Left lung (tissue), 4 donors: ENCODE measurements at regions not wholly inside any gene's neighbourhood (a gene's known extent, or its start where the extent isn't known, plus 50 kb on each side); places are given as distances from the start of the nearest gene placed in this dataset.
A peak's percentile ranks its signal among the peaks of the same experiment; 100 is the strongest.

ENCODE experiments used
- ATAC-seq: fragments of 200-7000 bp; cut with Tn5 transposase; one replicate; pipeline ENCODE4 v1.9.1; 2020; ENCODE audit warnings: moderate library complexity
- DNase-seq, 4 donors: peaks; one replicate each; pipeline ENCODE4 v3.0.0-alpha.2; 2013 to 2020
- H3K27ac ChIP-seq, 2 donors: fragments of 200-600 bp; sonication (generic) in 1 of 2; one replicate each; pipeline versions ENCODE4 v1.5.0 to v1.8.0; 2020 to 2021
- H3K27me3 ChIP-seq, 2 donors: fragments of 200-600 bp; sonication (generic) in 1 of 2; one replicate each; pipeline versions ENCODE4 v1.5.0 to v1.8.0; 2020 to 2021
- H3K36me3 ChIP-seq, 2 donors: fragments of 200-600 bp; sonication (generic) in 1 of 2; one replicate each; pipeline versions ENCODE4 v1.5.0 to v1.8.0; 2020 to 2021
- H3K4me1 ChIP-seq, 2 donors: fragments of 200-600 bp; one replicate each; pipeline ENCODE4 v1.8.0; 2021
- H3K4me3 ChIP-seq, 2 donors: fragments of 200-600 bp; sonication (generic) in 1 of 2; one replicate each; pipeline versions ENCODE4 v1.5.0 to v1.8.0; 2020 to 2021; ENCODE audit warnings: mild to moderate bottlenecking in 1 of 2
- H3K9me3 ChIP-seq, 2 donors: fragments of 200-600 bp; sonication (generic) in 1 of 2; one replicate each; pipeline versions ENCODE4 v1.5.0 to v1.8.0; 2020 to 2021
- CTCF ChIP-seq, 2 donors: fragments of 200-600 bp; sonication (generic) in 1 of 2; IDR thresholded peaks; one replicate each; pipeline versions ENCODE4 v1.5.0 to v1.8.0; 2021; ENCODE audit warnings: antibody characterized with exemption in 2 of 2
- intact Hi-C, 2 donors: fragments of 100-400 bp; cut with DNase I; formaldehyde crosslinking; loops; one replicate each; pipeline versions ENCODE4 v1.11.2 to v1.14.2; 2022
- donor health status: DM: no; HTN: yes; CAD: no.
- donor health status: DM: no; HTN: no; CAD: no.

- H3K9me3 ChIP-seq = no peaks in the 10 kb centered on the region
- H3K36me3 ChIP-seq = no peaks in the 10 kb centered on the region
- intact Hi-C loops = no loop called here
- no peak for DNase-seq
- peaks cover 0 to 8% of the 10 kb centered on the region in 2 donors for H3K4me1 ChIP-seq
- peak overlapping the region in 1 of 2 donors; percentile 42 for H3K27ac ChIP-seq
- ATAC-seq = no peak
- H3K27me3 ChIP-seq = no peaks in the 10 kb centered on the region
- H3K4me3 ChIP-seq = no peak overlapping the region
- no peak for TF ChIP-seq CTCF (IDR thresholded peaks at IDR 0.05)
Measured at GRCh38 chr12:68497107-68497506, 113.6 kb upstream of the RAP1B start.

- intact Hi-C loops = no loop called here
- ATAC-seq = no peak
Measured at GRCh38 chr12:68497702-68498101, 113.0 kb upstream of the RAP1B start.

DNA sequence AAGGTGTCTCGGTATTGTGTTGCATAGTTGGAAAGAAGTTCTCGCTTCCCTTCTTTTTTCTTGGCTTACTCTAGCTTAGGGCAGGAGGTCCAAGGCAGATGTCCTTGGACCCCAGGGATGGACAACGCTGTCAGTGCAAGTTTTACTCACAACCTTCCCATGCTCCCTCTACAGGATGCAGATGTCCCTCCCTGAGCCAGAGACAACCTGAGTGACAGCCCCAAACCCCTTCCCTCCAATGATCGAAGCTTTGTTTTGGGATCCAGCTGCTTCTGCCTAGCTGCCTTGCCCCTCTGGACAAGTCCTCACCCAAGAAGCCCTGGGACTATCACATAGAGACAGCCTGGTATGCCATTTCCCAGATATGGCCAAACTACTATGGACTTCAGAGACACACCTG, 112.0 kb upstream of the RAP1B start:
- ATAC-seq (no peak), DNase-seq (no peak)
- Histone ChIP-seq H3K27ac (no peak overlapping the region), H3K27me3 (no peaks in the 10 kb centered on the region), H3K4me3 (no peak overlapping the region), H3K36me3 (no peaks in the 10 kb centered on the region), H3K4me1 (peaks cover 0 to 8% of the 10 kb centered on the region in 2 donors), H3K9me3 (no peaks in the 10 kb centered on the region)
- intact Hi-C loops = no loop called here
- no peak for TF ChIP-seq CTCF (IDR thresholded peaks at IDR 0.05)

More at GRCh38 chr12:68497702-68498101, 113.0 kb upstream of the RAP1B start:
- Histone ChIP-seq H3K27ac (no peak overlapping the region), H3K36me3 (no peaks in the 10 kb centered on the region), H3K4me3 (no peak overlapping the region), H3K27me3 (no peaks in the 10 kb centered on the region), H3K4me1 (peaks cover 0 to 8% of the 10 kb centered on the region in 2 donors), H3K9me3 (no peaks in the 10 kb centered on the region)
- TF ChIP-seq CTCF (IDR thresholded peaks at IDR 0.05) = no peak
- DNase-seq = no peak

- intact Hi-C loops = no loop called here
- H3K27ac ChIP-seq = no peak overlapping the region
- no peak for ATAC-seq
Measured at GRCh38 chr12:68499616-68500015, 111.1 kb upstream of the RAP1B start.

DNA sequence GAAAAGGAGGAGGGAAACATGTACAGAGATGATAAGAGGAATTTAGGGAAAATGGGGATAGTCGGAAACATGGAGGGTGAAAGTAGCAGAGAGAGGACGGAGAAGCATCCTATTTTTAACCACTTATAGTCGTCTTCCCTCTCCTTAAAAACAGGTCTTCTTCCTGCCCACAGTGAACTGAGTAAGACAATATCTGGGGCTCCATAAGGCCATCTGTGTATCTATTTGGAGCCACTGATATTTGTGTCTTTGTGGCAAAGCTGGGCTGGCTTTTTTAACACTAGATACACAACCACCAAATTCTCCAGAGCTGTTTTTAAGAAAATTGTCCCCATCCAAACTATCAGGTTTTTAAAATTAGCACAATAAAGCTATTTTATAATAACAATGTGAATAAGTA, 109.5 kb upstream of the RAP1B start:
- Histone ChIP-seq H3K4me3 (no peak overlapping the region), H3K27ac (no peak overlapping the region), H3K36me3 (no peaks in the 10 kb centered on the region), H3K27me3 (no peaks in the 10 kb centered on the region), H3K9me3 (no peaks in the 10 kb centered on the region), H3K4me1 (peaks cover 0 to 8% of the 10 kb centered on the region in 2 donors)
- ATAC-seq = no peak
- DNase-seq = no peak
- TF ChIP-seq CTCF (IDR thresholded peaks at IDR 0.05) = no peak
- intact Hi-C loops = no loop called here

More at GRCh38 chr12:68499616-68500015, 111.1 kb upstream of the RAP1B start:
- Histone ChIP-seq H3K4me1 (peaks cover 0 to 8% of the 10 kb centered on the region in 2 donors), H3K36me3 (no peaks in the 10 kb centered on the region), H3K9me3 (no peaks in the 10 kb centered on the region), H3K27me3 (no peaks in the 10 kb centered on the region), H3K4me3 (no peak overlapping the region)
- DNase-seq = no peak
- TF ChIP-seq CTCF (IDR thresholded peaks at IDR 0.05) = no peak
